ENCODE measurements at regions not wholly inside any gene's neighbourhood (a gene's known extent, or its start where the extent isn't known, plus 50 kb on each side); places are given as distances from the start of the nearest gene placed in this dataset.

DNA sequence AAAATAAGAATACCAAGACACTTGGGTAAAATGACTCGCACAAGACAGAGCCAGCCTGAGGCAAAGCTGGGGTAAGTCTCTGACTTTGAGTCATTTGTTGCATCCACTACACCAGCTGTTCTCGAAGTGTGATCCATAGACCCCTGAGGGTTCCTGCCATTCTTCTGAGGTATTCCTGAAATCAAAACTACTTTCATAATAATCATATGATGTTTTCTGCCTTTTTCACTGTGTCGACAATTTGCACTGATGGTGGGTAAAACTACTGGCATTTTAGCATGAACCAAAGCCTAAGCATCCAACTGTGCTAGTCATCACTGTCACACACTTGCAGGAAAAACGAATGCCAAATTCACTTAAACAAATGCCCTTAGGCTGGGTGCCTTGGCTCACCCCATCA is 135.5 kb upstream of the FUT8 start:
- ATAC-seq (ENCODE audit: insufficient number of reproducible peaks, low FRiP score, low read depth): no peak

DNA sequence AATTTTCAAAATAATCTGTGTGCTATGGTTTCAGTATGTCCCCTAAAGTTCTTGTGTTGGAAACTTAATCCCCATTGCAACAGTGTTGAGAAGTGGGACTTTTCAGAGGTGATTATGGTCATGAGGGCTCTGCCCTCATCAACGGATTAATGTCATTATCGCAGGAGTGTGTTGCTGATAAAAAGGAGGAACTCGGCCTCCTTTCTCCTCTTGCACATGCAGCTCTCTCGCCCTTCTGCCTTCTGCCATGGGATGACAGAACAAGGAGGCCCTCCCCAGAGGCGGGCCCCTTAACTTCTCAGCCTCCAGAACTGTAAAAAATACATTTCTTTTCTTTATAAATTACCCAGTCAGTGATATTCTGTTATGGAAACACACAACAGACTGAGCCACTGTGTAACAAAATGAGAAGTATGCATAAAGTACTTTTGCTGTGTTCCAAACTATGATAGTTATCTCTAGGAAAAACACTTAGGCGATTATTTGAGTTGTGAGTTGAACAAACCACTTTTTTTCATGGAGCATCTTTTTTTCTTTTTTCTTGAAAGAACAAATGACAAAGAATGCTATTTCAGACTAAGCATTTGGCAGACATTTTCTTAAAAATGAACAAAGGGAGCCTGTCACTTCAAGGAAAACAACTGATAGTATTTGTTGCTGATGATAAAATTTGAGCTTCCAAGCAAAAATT is 134.8 kb upstream of the FUT8 start:
- H3K4me3 ChIP-seq: no peak overlapping the region
- TF ChIP-seq, protein P1, sequence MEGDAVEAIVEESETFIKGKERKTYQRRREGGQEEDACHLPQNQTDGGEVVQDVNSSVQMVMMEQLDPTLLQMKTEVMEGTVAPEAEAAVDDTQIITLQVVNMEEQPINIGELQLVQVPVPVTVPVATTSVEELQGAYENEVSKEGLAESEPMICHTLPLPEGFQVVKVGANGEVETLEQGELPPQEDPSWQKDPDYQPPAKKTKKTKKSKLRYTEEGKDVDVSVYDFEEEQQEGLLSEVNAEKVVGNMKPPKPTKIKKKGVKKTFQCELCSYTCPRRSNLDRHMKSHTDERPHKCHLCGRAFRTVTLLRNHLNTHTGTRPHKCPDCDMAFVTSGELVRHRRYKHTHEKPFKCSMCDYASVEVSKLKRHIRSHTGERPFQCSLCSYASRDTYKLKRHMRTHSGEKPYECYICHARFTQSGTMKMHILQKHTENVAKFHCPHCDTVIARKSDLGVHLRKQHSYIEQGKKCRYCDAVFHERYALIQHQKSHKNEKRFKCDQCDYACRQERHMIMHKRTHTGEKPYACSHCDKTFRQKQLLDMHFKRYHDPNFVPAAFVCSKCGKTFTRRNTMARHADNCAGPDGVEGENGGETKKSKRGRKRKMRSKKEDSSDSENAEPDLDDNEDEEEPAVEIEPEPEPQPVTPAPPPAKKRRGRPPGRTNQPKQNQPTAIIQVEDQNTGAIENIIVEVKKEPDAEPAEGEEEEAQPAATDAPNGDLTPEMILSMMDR (IDR thresholded peaks at IDR 0.05): no peak
- H3K4me1 ChIP-seq (ENCODE audit: control insufficient read depth in 1 of 2, low read depth in 2 of 2): peaks cover 0 to 5% of the 10 kb centered on the region in 2 donors
- no peaks in the 10 kb centered on the region for H3K36me3 ChIP-seq
- DNase-seq (ENCODE audit: low spot score): no peak
- no peaks in the 10 kb centered on the region for H3K27me3 ChIP-seq (replicated peaks; ENCODE audit: insufficient read depth)
- H3K9me3 ChIP-seq: no peaks in the 10 kb centered on the region
- no peak overlapping the region for H3K27ac ChIP-seq
- no peak for ATAC-seq (ENCODE audit: insufficient number of reproducible peaks, low FRiP score, low read depth)

More for the DNA sequence above, 135.5 kb upstream of the FUT8 start:
- TF ChIP-seq, protein P1 (IDR thresholded peaks at IDR 0.05): no peak
- H3K36me3 ChIP-seq: no peaks in the 10 kb centered on the region
- DNase-seq (ENCODE audit: low spot score): no peak
- no peaks in the 10 kb centered on the region for H3K27me3 ChIP-seq (replicated peaks; ENCODE audit: insufficient read depth)
- no peak overlapping the region for H3K27ac ChIP-seq
- H3K4me3 ChIP-seq: no peak overlapping the region
- H3K4me1 ChIP-seq (ENCODE audit: control insufficient read depth in 1 of 2, low read depth in 2 of 2): no peaks in the 10 kb centered on the region
- no peaks in the 10 kb centered on the region for H3K9me3 ChIP-seq

DNA sequence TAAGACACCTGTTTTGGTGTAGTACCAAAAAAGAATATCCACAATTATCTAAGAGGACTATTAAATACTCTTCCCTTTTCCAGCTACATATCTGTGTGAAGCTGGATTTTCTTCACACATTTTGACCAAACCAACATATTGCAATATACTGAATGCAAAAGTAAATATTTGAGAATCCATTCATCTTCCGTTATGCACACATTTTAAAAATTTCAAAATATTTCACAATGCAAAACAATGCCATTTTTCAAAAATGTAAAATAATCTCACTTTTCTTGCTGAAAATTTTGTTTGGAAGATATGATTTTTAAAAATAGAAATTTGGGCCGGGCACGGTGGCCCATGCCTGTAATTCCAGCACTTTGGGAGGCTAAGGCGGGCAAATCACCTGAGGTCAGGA is 133.9 kb upstream of the FUT8 start:
- no peak for DNase-seq (ENCODE audit: low spot score)
- Histone ChIP-seq H3K4me1 (ENCODE audit: control insufficient read depth in 1 of 2, low read depth in 2 of 2) (peaks cover 0 to 5% of the 10 kb centered on the region in 2 donors), H3K27ac (no peak overlapping the region), H3K9me3 (no peaks in the 10 kb centered on the region), H3K27me3 (replicated peaks; ENCODE audit: insufficient read depth) (no peaks in the 10 kb centered on the region), H3K36me3 (no peaks in the 10 kb centered on the region), H3K4me3 (no peak overlapping the region)
- no peak for ATAC-seq (ENCODE audit: insufficient number of reproducible peaks, low FRiP score, low read depth)
- TF ChIP-seq, protein P1 (IDR thresholded peaks at IDR 0.05): no peak

DNA sequence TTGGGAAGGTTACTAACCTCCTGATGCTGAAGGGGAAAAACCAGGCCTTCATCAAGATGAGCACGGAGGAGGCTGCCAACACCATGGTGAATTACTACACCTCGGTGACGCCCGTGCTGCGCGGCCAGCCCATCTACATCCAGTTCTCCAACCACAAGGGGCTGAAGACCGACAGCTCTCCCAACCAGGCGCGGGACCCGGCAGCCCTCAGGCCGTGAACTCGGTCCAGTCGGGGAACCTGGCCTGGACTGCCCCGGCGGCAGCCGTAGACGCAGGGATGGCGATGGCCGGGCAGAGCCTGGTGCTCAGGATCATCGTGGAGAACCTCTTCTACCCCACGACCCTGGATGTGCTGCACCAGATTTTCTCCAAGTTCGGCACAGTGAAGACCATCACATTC is 133.0 kb upstream of the FUT8 start:
- no peak for ATAC-seq (ENCODE audit: insufficient number of reproducible peaks, low FRiP score, low read depth)
- DNase-seq (ENCODE audit: low spot score): no peak
- Histone ChIP-seq H3K4me1 (ENCODE audit: control insufficient read depth in 1 of 2, low read depth in 2 of 2) (peaks cover 0 to 5% of the 10 kb centered on the region in 2 donors), H3K4me3 (no peak overlapping the region), H3K9me3 (no peaks in the 10 kb centered on the region), H3K27me3 (replicated peaks; ENCODE audit: insufficient read depth) (no peaks in the 10 kb centered on the region), H3K36me3 (no peaks in the 10 kb centered on the region), H3K27ac (no peak overlapping the region)
- TF ChIP-seq, protein P1 (IDR thresholded peaks at IDR 0.05): no peak

DNA sequence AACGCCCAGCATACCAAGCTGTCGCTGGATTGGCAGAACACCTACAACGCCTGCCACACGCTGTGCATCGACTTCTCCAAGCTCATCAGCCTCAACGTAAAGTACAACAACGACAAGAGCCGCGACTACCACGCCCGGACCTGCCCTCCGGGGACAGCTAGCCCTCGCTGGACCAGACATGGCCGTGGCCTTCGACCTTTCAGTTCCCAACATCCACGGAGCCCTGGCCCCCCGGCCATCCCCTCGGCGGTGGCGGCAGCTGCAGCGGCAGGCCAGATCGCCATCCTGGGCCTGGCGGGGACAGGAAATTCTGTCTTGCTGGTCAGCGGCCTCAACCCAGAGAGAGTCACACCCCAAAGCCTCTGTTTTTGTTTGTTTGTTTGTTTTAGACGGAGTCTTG is 132.6 kb upstream of the FUT8 start:
- Histone ChIP-seq H3K4me1 (ENCODE audit: control insufficient read depth in 1 of 2, low read depth in 2 of 2) (peaks cover 0 to 5% of the 10 kb centered on the region in 2 donors), H3K27ac (no peak overlapping the region), H3K27me3 (replicated peaks; ENCODE audit: insufficient read depth) (no peaks in the 10 kb centered on the region), H3K36me3 (no peaks in the 10 kb centered on the region), H3K9me3 (no peaks in the 10 kb centered on the region), H3K4me3 (no peak overlapping the region)
- DNase-seq (ENCODE audit: low spot score) (no peak), ATAC-seq (ENCODE audit: insufficient number of reproducible peaks, low FRiP score, low read depth) (no peak)
- TF ChIP-seq, protein P1 (IDR thresholded peaks at IDR 0.05): no peak
